HG03432 (cell line): ENCODE measurements at regions not wholly inside any gene's neighbourhood (a gene's known extent, or its start where the extent isn't known, plus 50 kb on each side); places are given as distances from the start of the nearest gene placed in this dataset.
A peak's percentile ranks its signal among the peaks of the same experiment; 100 is the strongest.

ENCODE experiments used
- ATAC-seq: cut with Tn5 transposase; IDR thresholded peaks from one replicate; pipeline ENCODE4 v1.9.1; 2021; ENCODE audit warnings: mild to moderate bottlenecking, moderate library complexity; ENCODE audit not compliant: unreplicated experiment

GRCh38 chr12:23060161-23060560, 435.2 kb downstream of the ETNK1 start:
- ATAC-seq: no peak

GRCh38 chr12:23063206-23063605, 438.2 kb downstream of the ETNK1 start:
- ATAC-seq: no peak

GRCh38 chr12:23066095-23066494, 441.1 kb downstream of the ETNK1 start:
- ATAC-seq: no peak

GRCh38 chr12:23083267-23083666, 458.3 kb downstream of the ETNK1 start:
- ATAC-seq: peak; percentile 76

GRCh38 chr12:23084236-23084995, 459.4 kb downstream of the ETNK1 start:
- ATAC-seq: peak; percentile 44

- ATAC-seq: no peak
These were observed 463.6 kb downstream of the ETNK1 start for GRCh38 chr12:23088594-23088993.

GRCh38 chr12:23093488-23093887, 468.5 kb downstream of the ETNK1 start:
- no peak for ATAC-seq

- ATAC-seq: no peak
These were observed 471.4 kb downstream of the ETNK1 start for GRCh38 chr12:23096321-23096720.

- no peak for ATAC-seq
These were observed 473.1 kb downstream of the ETNK1 start for GRCh38 chr12:23098110-23098509.

- ATAC-seq: no peak
These were observed 473.5 kb downstream of the ETNK1 start for GRCh38 chr12:23098517-23098916.

GRCh38 chr12:23099104-23099503, 474.1 kb downstream of the ETNK1 start:
- ATAC-seq: no peak

GRCh38 chr12:23099604-23100003, 474.6 kb downstream of the ETNK1 start:
- no peak for ATAC-seq

GRCh38 chr12:23108957-23109356, 484.0 kb downstream of the ETNK1 start:
- no peak for ATAC-seq

GRCh38 chr12:23113781-23114180, 488.8 kb downstream of the ETNK1 start:
- ATAC-seq: no peak

- no peak for ATAC-seq
These were observed 491.0 kb downstream of the ETNK1 start for GRCh38 chr12:23115984-23116383.

GRCh38 chr12:23126794-23127193, 501.8 kb downstream of the ETNK1 start:
- ATAC-seq: no peak

- no peak for ATAC-seq
These were observed 502.7 kb downstream of the ETNK1 start for GRCh38 chr12:23127701-23128100.

GRCh38 chr12:23128462-23128861, 503.5 kb downstream of the ETNK1 start:
- no peak for ATAC-seq

GRCh38 chr12:23132357-23132756, 507.4 kb downstream of the ETNK1 start:
- no peak for ATAC-seq

- no peak for ATAC-seq
These were observed 508.5 kb downstream of the ETNK1 start for GRCh38 chr12:23133471-23133870.

- no peak for ATAC-seq
These were observed 514.1 kb downstream of the ETNK1 start for GRCh38 chr12:23139026-23139425.

- ATAC-seq: no peak
These were observed 515.7 kb downstream of the ETNK1 start for GRCh38 chr12:23140710-23141109.

GRCh38 chr12:23141335-23141734, 516.4 kb downstream of the ETNK1 start:
- ATAC-seq: no peak
